MV-4-11 (cell line): ENCODE measurements at regions not wholly inside any gene's neighbourhood (a gene's known extent, or its start where the extent isn't known, plus 50 kb on each side); places are given as distances from the start of the nearest gene placed in this dataset.

ENCODE experiments used
- DNase-seq: peaks from one replicate; lab custom pipeline; 2025; lab: John Stamatoyannopoulos, UW

DNA sequence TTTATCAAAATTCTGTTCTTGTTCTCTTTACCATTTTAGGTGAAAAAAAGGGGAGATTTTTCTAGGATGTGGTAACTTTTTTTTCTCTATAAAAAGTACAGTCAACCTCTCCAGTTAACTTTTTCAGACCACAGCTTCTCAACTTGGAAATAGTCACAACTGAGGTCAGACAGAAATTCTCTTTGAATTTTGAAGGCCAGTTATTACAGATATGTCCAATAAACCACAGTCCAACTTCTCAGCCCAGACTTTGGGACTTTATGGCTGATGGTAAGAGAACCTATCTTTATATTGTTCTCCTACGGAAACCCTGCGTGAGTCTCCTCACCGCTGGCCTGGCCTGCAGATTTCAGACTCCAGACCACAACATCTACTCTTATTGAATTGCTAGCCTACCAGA, 176.7 kb downstream of the DACT1 start:
- DNase-seq: no peak

DNA sequence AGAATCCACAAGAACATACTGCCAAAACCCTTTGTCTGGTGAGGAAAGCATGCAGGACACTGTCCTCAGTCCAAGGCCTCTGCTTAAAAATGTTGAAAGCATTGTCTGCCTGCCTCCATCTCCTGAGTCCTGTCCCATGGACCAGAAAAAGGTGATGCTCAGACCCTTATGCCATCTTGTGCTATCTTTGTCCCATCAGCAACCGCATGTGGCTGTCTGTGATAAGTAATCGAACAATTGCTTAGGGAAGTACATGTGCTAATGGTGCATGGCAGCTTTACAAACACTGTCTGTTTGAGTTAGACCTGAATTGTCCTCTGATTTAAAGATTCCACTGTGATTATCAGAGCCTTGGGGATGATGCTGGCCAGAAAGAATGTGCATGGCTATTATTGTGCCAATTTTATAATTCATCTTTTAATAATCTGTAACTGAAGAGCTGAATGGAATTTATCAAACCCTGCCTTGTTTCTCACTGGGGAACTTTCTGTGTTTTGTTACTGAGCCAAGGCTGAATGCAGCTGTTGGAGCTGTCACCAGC, 177.5 kb downstream of the DACT1 start:
- no peak for DNase-seq

DNA sequence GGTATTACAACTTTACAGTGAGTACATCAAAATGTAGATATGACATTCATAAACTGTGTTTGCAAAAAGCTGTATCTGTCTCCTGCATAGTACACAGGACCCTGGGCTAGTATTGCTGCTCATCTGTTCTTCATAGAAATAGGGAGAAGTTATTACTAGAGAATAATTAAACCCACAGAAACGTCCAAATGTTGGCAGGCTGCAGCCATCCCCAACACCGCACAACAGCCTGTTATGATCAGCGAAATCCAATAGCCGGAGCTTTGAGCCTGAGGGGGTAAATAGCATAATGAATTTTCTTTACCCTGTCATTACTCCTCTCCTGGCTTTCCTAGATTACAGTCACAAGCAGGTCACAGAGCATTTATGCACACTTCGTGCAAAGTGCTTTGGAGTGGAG, 178.0 kb downstream of the DACT1 start:
- DNase-seq: no peak

DNA sequence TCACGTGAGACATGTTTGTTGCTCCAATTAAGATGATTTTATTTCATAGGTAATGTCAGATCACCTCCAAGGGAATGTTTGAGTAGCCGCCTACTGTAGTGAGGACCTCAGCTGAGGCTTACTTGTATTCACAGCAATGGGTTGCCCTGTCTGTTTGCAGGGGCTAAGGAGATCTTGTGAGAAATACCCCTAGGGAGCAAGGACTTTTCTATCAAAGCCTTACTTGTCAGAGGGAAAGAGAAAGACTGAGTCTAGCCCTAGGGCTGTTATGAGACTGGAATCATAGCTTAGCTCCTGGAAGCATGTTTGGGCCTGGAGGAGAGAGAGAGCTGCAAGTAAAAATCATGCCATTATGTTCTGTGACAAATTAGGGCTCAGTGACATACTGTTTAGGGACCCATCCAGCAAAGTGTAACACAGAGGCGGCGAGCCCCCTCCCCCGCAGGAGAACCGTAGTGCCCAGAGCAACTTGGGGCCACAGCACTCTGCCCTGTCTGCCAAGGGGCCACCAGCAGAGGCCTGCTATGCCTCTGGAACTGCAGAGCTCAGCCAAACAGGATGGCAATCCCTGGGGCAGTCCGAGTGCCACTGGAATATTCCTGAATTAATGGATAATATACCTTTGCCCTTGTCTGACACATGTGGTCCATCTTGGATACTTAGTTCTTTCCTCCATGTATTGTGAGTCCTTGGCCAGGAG, 178.8 kb downstream of the DACT1 start:
- DNase-seq: no peak

DNA sequence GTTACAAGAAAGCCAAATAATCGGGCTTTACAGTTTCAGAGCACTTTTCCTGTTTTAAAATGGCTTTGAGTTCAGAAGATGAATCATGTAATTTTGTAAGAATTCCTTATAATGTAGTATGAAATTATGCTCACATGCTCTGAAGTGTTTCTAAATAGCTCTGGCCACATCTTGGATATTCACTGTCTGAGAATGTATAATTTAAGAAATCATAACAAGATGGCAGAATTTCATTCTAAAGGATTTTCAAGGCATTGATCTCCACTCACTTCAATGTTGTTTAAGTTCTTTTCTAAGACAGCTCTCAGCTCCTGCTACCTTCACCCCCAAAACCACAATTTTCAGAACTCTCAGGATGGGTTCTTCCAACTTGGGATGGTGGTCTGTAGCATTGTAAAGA, 180.1 kb downstream of the DACT1 start:
- DNase-seq: no peak

DNA sequence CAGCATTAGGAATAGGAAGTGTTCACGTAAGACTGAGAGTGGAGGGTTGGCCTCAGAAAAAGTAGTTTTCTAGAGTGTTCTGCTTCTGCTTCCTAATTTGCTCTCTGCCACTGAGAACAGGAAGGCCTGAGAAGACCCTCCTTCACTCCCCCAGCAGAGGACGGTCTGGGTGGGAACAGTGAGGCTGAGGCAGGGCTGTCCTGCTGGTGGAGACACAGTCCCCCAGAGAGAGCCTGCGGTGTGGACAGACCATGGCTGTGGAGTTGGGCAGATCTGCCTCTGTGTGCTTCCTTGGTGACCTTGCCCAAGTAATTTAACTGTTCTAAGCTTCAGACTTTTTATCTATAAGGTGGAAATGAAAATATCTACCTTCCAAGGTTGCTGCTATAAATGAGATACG, 182.3 kb downstream of the DACT1 start:
- DNase-seq: no peak

DNA sequence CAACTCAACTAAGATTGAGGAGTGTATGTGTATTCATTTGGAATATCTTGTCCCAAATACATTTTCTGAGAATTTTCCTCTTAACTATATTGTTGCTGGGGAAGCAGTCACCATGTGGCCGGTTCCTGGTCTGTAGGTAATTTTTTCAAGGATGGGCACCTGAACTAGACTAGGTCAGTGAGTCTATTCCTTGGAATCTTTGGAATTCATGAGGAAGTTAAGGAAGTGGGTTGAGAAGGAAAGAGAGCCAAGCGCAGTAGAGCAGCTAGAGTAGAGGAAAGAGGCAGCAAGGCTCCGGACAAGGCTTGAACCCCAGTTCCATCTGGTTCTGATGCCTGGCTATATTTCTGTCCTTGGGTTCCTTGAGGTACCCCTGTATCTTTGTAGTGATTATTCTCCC, 183.7 kb downstream of the DACT1 start:
- DNase-seq: no peak

DNA sequence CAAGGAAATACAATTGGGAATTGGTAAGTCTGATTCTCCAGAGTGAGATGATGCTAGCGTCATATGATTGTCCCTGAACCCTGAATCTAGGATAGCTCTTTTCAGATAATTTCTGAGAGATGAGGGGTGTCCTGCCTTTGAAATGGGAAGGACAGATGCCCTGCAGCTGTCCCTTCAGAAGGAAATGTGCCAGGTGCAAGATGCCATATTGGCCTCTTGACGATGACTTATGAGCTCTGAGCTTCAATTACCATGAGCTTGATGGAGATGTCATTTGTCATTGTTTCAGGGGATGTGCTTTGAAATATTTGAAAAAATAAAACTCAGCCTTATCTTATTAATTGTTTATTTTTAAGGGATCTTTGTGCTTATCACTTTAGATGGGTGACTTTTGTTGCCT, 185.1 kb downstream of the DACT1 start:
- DNase-seq: no peak

DNA sequence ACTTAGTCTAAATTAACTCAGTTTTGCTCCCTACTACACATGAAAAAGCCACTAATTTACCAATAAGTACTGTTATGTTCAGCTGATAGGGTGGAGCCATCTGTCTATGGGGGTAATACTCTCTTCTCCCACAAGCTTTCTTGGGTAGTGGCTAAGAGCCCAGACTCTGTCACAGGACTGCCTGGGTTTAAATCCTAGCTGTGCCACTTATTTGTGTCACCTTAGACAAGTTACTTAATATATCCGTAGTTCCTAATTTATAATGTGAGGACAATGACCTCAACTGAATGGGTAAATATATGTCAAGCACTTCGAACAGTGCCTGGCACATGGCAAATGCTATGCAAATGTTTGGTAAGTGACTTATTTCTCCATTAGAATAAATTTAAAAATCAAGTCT, 185.6 kb downstream of the DACT1 start:
- no peak for DNase-seq

DNA sequence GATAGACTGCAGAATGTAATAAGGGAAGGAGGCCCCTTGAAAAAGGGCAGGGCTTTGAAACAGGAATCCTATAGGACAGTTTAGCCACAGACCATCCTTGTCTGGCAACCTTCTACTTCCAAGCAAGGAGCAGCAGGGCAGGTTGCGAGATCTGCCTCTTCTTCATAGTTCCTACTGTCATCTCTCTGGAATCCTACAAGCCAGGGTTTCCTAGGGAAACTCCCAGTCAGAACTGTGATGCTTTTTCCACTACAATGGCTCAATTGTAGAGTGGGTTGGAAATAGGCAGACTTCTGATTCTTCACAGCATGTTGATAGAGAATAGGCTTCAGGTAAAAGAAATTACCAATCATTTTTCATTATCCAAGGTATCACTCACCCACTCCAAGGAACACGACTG, 186.3 kb downstream of the DACT1 start:
- DNase-seq: no peak

DNA sequence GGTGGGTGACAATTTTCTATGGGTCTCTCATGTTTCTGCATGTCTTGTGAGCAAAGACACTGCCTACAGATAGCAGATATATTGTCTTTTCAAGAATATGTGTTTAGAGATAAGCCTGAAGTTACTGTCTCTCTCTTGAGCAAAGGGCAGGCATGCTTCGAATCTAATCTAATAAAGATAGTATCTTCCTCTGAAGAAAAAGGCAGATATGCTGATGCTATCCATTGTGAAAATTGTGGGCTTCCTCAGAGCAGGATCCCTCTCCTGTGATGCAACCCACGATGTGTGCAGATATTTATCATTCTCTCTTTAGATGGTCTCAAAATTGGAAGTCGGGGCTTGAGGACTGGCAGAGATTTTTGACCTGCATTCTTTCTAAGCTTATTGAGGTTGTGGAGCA, 187.0 kb downstream of the DACT1 start:
- no peak for DNase-seq

DNA sequence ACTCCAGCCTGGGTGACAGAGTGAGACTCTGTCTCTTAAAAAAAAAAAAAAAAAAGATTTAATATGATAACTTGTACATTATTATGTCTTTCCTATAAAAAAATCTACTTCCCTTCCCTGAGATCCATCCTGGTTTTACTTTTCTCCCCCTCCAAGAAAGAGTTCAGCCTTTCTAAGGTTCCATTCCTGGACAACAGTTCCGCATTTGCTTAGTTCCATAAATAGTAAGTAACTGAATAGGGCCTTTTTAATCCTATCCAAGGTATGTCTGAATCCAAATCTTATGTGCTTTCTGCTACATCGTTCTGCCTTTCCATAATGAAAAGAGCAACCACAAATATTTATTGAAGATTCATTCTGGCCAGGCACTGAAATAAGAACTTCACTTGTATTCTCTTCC, 187.8 kb downstream of the DACT1 start:
- no peak for DNase-seq

DNA sequence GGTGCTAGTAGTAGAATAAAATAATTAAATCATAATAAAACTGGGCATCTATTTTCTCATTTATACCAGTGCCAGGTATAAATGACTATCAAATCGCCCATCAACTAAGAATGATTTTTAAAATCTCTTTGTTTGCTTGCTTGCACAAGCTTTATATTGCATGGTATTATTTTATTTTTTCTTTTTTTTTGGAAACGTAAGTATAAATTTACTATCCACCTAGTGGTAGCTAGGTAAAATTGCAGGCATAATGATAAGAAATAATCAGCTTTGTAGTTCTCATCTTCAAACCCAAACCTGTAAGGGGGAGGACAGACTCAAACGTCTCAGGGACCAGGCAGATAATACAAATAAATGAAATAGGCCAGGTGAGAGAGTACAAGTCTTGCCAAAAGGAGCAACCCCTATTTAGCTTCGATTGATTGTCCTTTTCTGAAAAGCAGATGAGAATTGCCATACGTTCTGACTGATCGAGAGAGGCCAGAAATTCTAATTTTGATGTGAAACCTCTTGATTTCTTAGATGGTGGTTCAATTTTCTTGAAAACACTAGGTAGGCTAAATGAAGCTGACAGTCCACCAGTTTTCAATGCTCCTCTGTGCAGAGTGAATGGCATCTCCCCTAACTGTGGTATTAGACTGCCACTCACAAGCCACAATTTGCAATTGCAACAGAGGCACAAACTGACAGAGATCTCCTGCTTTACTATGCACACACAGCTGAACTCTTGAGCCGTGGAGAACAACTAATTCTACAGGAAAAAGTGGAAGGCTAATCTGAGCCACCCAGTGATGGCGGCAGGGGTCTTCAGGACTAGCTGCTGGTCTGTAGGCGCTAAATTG, 189.3 kb downstream of the DACT1 start:
- peak; percentile 29 for DNase-seq

DNA sequence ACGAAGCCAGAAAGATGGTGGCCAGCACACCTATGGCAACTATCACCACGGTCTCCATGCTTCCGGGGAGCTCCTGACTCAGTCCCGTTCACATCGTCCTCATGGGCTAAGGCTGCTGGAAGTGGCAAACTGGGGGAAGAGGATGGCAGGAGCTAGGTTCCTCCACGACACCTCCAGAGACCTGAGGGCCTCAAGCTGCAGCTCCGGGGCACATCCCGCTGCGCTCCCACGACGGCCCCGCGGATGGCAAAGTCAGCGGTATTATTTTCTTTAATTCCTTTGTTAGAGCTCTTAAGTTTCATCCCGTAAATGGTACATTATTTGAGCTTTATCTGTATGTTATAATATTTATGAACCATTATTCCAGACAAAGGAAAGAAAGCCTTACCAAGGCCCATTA, 190.5 kb downstream of the DACT1 start:
- no peak for DNase-seq

DNA sequence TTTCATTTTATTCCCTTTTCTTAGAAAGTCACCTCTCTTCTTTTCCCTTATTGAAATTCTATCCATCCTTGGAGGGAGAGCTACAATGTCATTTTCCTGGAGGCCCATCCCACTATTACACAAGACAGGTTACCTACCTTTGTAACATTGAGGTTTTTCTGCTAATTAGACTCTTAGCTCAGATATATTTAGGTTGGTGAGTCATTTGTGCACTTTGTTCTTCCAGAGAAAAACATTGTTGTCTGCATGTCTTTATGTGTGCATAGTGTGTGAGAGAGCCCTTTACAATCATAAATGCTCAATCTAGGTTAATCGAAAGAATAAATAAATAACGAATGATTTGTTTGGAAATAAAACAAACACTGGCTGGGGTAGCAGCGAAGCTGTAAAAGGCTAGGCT, 191.8 kb downstream of the DACT1 start:
- DNase-seq: no peak

DNA sequence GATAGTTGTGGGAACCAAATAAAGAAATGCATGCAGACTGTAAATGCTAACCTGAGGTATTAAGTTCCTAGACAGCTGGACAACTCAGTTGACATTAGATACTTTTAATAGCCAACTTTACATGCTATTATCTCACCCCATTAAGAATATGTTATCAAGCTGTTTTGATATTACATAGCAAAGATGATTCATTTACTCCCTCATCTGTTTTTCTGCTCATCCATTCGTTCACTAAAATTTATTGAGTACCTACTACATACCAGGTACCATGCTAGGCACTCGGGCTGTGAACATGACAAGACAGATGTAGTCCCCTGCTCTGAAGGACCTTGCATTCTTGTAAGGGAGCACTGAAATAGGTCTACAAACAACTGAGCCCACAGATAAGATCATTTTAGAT, 192.4 kb downstream of the DACT1 start:
- no peak for DNase-seq

DNA sequence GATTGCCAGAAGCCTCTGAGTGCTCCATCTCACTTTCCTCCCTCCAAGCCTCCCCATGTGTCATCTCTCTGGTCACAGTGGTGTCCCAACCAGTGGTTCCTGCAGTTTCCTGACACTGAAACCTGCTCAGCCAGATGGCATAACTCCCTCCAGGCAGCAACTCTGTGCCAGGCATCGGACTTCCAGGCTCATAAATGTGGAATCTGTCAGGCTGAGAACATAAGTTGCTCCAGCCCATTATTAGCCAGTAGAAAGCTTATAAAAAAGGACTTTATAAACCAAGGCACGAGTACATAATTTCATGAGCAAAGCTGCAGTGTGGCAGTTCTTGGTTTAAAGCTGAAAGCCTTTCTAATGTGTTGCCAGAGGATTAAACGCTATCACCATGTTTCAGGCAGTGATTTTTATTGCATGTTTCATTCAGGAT, 194.3 kb downstream of the DACT1 start:
- DNase-seq: no peak

DNA sequence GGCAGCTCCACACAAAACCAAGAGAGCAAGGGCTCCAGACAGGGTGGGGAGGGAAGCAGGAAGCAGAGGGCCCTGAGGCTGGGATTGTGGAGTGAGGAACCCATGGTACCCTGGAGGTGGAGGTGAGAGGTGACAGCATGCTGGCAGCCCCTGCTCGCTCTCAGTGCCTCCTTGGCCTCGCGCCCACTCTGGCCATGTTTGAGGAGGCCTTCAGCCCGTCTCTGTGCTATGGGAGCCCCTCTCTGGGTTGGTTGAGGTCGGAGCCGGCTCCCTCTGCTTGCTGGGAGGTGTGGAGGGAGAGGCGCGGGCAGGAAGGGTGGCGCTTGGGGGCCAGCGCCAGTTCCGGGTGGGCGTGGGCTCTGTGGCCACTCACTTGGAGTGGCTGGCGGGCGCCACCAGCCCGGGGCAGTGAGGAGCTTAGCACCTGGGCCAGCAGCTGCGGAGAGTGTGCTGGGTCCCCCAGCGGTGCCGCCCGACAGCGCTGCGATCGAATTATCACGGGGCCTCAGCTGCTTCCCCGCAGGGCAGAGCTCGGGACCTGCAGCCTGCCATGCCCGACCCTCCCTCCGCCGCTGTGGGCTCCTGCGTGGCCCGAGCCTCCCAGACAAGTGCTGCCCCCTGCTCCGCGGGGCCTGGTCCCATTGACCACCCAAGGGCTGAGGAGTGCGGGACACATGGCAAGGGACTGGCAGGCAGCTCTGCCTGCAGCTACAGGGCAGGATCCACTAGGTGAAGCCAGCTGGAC, 196.0 kb downstream of the DACT1 start:
- no peak for DNase-seq

DNA sequence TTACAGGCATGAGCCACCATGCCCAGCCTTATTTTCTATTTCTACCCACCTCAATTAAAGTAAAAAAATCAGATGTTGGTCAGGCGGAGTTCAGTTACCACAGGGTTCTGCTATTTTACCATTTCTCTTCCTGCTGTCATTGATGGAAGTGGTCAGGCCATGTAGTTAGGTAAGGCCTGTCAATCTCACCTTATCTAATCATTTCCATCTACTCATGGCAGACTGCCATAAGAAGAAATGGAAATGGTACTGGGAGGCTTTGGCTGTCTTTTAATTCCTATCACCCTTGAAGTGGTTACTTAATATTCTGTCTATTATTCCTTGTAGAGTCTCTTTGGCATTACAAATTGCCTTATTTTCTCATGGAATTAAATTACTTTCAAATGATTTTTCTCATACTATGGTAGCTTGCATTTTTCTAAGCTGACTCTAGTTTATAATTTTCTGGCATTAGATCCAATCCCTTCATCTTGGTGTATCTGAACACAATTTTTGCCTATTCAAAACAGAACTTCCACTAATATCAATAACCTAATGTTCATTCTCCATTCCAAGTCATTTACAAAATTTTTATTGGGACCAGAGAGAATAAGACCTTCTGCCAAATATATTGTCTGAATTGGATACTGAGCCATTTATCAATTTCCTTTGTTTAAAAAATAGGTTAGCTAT, 198.7 kb downstream of the DACT1 start:
- DNase-seq: no peak

DNA sequence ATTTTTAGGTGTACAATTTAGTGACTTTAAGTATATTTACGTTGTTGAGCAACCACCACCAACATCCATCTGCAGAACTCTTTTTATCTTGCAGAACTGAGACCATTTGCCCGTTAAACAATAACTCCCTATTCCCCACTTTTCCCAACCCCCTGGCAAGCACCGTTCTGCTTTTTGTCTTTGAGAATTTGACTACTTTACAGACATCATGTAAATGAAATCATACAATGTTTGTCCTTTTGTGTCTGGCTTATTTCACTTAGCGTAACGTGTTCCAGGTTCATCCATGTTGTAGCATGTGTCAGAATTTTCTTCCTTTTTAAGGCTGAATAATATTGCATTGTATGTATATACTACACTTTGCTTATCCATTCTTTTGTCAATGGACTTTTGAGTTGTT, 201.5 kb downstream of the DACT1 start:
- no peak for DNase-seq

DNA sequence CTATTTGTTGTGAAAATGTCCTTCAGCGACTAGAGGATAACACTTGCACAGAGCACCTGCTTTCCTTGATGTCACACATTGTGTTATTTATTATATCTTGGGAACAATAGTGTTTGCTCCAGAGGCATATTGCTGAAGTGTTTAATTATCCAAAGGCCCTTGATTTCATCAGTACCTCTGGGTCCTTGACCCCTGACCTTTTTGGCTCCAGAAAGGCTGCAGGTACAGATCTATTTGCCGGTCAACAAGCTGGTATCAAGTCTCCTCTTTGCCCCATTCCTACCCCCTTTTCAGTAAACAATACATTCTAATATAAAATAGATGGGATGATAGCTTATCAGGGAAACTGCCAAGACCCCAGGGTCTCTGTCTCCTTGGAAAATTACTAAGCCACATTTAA, 206.8 kb downstream of the DACT1 start:
- DNase-seq: no peak
